GM18520 (cell line): ENCODE measurements at regions not wholly inside any gene's neighbourhood (a gene's known extent, or its start where the extent isn't known, plus 50 kb on each side); places are given as distances from the start of the nearest gene placed in this dataset.

ENCODE experiments used
- ATAC-seq: cut with Tn5 transposase; IDR thresholded peaks from one replicate; pipeline ENCODE4 v1.9.1; 2021; ENCODE audit not compliant: unreplicated experiment

- ATAC-seq: no peak
Observed at GRCh38 chr10:21327289-21327993, 198.0 kb downstream of the SKIDA1 start.

GRCh38 chr10:21326594-21327288, 198.7 kb downstream of the SKIDA1 start:
- ATAC-seq: no peak

- no peak for ATAC-seq
Observed at GRCh38 chr10:21318540-21319167, 206.8 kb downstream of the SKIDA1 start.

- ATAC-seq: no peak
Observed at GRCh38 chr10:21317902-21318301, 207.6 kb downstream of the SKIDA1 start.

- no peak for ATAC-seq
Observed at GRCh38 chr10:21315645-21316220, 209.7 kb downstream of the SKIDA1 start.

- ATAC-seq: no peak
Observed at GRCh38 chr10:21314906-21315644, 210.4 kb downstream of the SKIDA1 start.

GRCh38 chr10:21314111-21314626, 211.3 kb downstream of the SKIDA1 start:
- ATAC-seq: no peak

- no peak for ATAC-seq
Observed at GRCh38 chr10:21313691-21314090, 211.8 kb downstream of the SKIDA1 start.

- no peak for ATAC-seq
Observed at GRCh38 chr10:21311426-21311825, 214.1 kb downstream of the SKIDA1 start.

GRCh38 chr10:21309427-21309826, 216.1 kb downstream of the SKIDA1 start:
- ATAC-seq: no peak

- ATAC-seq: no peak
Observed at GRCh38 chr10:21308946-21309345, 216.5 kb downstream of the SKIDA1 start.

- no peak for ATAC-seq
Observed at GRCh38 chr10:21308018-21308417, 217.5 kb downstream of the SKIDA1 start.

GRCh38 chr10:21304608-21305007, 220.9 kb downstream of the SKIDA1 start:
- ATAC-seq: no peak

GRCh38 chr10:21304198-21304597, 221.3 kb downstream of the SKIDA1 start:
- ATAC-seq: no peak

GRCh38 chr10:21300551-21300950, 224.9 kb downstream of the SKIDA1 start:
- no peak for ATAC-seq

- ATAC-seq: no peak
Observed at GRCh38 chr10:21299330-21299729, 226.2 kb downstream of the SKIDA1 start.

GRCh38 chr10:21298701-21299100, 226.8 kb downstream of the SKIDA1 start:
- ATAC-seq: no peak

- no peak for ATAC-seq
Observed at GRCh38 chr10:21297603-21298383, 227.7 kb downstream of the SKIDA1 start.

GRCh38 chr10:21296575-21297355, 228.7 kb downstream of the SKIDA1 start:
- no peak for ATAC-seq
